ENCODE measurements at regions not wholly inside any gene's neighbourhood (a gene's known extent, or its start where the extent isn't known, plus 50 kb on each side); places are given as distances from the start of the nearest gene placed in this dataset.
A peak's percentile ranks its signal among the peaks of the same experiment; 100 is the strongest.
"Not testable (repeated sequence)": the region's sequence is repeated elsewhere in the genome, so short reads cannot be mapped to it uniquely, and the experiment has no call there.

DNA sequence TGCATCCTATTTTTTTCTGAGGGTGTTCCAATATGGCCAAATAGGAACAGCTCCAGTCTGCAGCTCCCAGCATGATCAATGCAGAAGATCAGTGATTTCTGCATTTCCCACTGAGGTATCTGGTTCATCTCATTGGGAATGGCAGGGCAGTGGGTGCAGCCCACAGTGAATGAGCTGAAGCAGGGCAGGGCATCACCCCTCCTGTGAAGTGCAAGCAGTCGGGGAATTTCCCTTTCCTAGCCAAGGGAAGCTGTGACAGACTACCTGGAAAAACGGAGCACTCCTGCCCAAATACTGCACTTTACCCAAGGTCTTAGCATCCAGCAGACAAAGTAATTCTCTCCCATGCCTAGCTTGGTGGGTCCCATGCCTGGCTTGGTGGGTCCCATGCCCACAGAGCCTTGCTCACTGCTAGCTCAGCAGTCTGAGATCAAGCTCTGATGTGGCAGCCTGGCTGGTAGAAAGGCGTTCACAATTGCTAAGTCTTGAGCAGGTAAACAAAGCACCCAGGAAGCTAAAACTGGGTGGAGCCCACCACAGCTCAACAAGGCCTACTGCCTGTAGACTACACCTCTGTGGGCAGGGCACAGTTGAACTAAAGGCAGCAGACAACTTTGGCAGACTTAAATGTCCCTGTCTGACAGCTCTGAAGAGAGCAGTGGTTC, 352.0 kb downstream of the CDY1B start:
- ATAC-seq (replicated peaks; ENCODE audit: extremely low read depth, poor library complexity, severe bottlenecking): peak; percentile 58
- not testable (repeated sequence) for H3K27me3 Mint-ChIP-seq; DNase-seq (ENCODE audit: low spot score in 2 of 2); H3K27ac Mint-ChIP-seq (ENCODE audit: low read depth); H3K36me3 Mint-ChIP-seq (ENCODE audit: insufficient read depth); H3K4me3 Mint-ChIP-seq; H3K4me1 Mint-ChIP-seq; H3K9me3 Mint-ChIP-seq

DNA sequence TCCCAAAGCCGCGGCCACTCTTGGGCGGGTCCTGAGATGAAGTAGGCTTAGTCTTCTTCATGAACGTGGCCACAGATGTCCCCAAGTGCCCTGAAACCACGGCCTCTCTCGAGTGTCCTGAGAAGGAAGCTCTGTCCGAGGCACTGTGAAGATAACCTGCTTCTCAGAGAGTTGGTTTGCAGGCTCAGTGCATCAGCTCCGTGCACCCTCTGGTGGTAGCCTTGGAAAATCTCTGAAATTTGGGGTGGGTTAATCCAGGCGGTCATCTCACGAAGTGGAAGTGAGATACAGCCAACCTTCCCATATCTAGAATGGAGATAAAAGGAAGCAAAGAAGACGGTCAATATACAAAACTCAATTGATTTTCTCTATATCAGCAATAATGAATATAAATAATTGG, 365.9 kb downstream of the CDY1B start:
- DNase-seq (ENCODE audit: low spot score in 2 of 2); H3K27me3 Mint-ChIP-seq: not testable (repeated sequence)

DNA sequence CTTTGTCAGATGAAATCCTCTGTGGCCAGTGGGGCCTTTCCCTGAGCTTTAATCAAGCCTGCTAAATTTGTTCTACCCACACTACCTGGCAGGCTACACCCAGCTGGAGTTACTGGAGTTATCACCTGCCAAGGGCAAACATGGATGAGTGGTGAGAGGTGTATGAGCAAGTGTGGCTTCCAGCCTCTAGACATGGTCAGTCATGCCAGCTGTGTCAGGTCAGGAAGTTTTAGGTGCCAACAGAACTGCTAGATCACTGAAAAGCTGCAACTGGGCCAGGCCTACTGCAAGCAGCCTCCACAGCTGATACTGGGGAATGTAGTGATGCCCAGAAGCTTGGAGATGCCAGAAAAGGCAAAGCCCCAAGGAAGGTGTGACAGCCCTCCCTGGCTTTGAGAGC, 378.0 kb downstream of the CDY1B start:
- not testable (repeated sequence) for H3K36me3 Mint-ChIP-seq (ENCODE audit: insufficient read depth); H3K4me3 Mint-ChIP-seq; H3K9me3 Mint-ChIP-seq; H3K4me1 Mint-ChIP-seq; H3K27me3 Mint-ChIP-seq; H3K27ac Mint-ChIP-seq (ENCODE audit: low read depth); DNase-seq (ENCODE audit: low spot score in 2 of 2); ATAC-seq (replicated peaks; ENCODE audit: extremely low read depth, poor library complexity, severe bottlenecking)

More for the DNA sequence above, 365.9 kb downstream of the CDY1B start:
- H3K4me1 Mint-ChIP-seq; H3K36me3 Mint-ChIP-seq (ENCODE audit: insufficient read depth); H3K27ac Mint-ChIP-seq (ENCODE audit: low read depth); H3K4me3 Mint-ChIP-seq; H3K9me3 Mint-ChIP-seq; ATAC-seq (replicated peaks; ENCODE audit: extremely low read depth, poor library complexity, severe bottlenecking): not testable (repeated sequence)

DNA sequence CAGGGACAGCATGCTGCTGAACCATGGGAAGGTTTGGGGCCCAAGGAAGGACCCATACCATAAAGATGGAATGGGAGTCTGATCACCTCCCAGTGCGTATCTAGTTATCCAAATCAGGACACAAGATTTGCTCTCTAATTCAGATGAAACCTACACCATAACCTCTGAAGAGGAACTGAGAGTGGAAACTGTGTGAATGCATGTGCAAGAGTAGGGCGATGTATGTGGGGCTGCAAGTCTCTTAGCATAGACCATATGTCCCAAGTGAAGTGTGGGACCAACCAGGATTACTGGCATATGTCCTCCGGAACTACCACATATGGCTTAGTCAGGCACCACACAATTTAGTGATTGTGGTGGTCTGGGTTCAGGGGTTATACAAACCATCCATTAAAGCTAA, 403.0 kb downstream of the DAZ2 start:
- not testable (repeated sequence) for H3K4me1 Mint-ChIP-seq; H3K9me3 Mint-ChIP-seq; H3K4me3 Mint-ChIP-seq; DNase-seq (ENCODE audit: low spot score in 2 of 2); ATAC-seq (replicated peaks; ENCODE audit: extremely low read depth, poor library complexity, severe bottlenecking); H3K27ac Mint-ChIP-seq (ENCODE audit: low read depth); H3K27me3 Mint-ChIP-seq; H3K36me3 Mint-ChIP-seq (ENCODE audit: insufficient read depth)

DNA sequence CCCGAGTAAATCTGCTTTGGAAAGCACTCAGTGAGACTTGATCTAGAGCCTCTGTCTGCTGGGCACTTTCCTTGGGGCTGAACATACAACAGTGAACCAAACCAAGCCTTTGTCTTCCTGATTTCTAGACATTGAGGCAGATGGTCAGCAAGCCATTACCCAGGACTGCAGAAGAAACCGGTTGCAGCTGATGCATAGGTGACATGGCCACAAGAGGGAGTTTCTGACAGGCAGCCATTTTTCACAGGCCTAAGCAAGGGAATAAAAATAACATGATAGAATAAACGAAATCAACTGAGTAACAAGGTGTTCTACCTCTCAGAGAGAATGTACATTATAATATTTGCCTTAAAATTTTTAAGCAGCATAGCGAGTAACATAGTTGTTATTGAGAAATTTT, 391.1 kb downstream of the DAZ2 start:
- H3K27ac Mint-ChIP-seq (ENCODE audit: low read depth); DNase-seq (ENCODE audit: low spot score in 2 of 2); H3K4me3 Mint-ChIP-seq; H3K4me1 Mint-ChIP-seq; H3K36me3 Mint-ChIP-seq (ENCODE audit: insufficient read depth); H3K9me3 Mint-ChIP-seq; H3K27me3 Mint-ChIP-seq; ATAC-seq (replicated peaks; ENCODE audit: extremely low read depth, poor library complexity, severe bottlenecking): not testable (repeated sequence)

DNA sequence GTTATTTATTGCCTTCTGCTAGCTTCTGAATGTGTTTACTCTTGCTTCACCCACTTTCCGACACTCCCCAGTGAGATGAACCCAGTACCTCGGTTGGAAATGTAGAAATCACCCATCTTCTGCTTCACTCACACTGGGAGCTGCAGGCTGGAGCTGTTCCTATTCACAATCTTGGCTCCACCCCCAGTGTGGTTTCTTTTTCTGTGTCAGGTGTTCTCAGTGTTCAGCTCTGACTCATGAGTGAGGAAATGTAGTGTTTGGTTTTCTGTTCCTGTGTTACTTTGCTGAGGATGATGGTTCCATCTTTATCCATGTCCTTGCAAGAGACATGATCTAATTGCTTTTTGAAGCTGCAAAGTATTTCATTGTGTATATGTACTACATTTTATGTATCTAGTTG, 377.2 kb downstream of the DAZ2 start:
- ATAC-seq (replicated peaks; ENCODE audit: extremely low read depth, poor library complexity, severe bottlenecking): not testable (repeated sequence)

DNA sequence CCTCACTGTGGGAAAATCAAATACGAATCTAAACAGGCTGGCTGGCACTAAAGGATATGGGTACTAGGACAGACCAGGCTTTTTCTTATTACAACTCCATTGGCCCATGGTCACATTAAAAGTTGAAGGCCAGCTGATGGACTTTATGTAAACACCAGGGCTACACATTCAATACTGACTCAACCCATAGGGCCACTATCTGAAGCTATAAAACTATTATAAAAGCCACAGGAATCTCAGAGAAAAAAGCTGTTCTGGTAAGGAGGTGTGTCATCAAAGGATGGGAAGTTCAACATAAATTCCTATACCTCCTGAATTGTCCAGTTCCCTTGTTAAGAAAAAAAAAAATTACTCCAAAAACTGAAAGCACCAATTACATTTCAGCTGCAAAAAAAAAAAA, 370.9 kb downstream of the DAZ2 start:
- H3K36me3 Mint-ChIP-seq (ENCODE audit: insufficient read depth); ATAC-seq (replicated peaks; ENCODE audit: extremely low read depth, poor library complexity, severe bottlenecking); H3K27me3 Mint-ChIP-seq; H3K4me1 Mint-ChIP-seq; H3K4me3 Mint-ChIP-seq; DNase-seq (ENCODE audit: low spot score in 2 of 2); H3K27ac Mint-ChIP-seq (ENCODE audit: low read depth); H3K9me3 Mint-ChIP-seq: not testable (repeated sequence)

More for the DNA sequence above, 377.2 kb downstream of the DAZ2 start:
- H3K27ac Mint-ChIP-seq (ENCODE audit: low read depth); H3K9me3 Mint-ChIP-seq; H3K27me3 Mint-ChIP-seq; H3K4me1 Mint-ChIP-seq; H3K4me3 Mint-ChIP-seq; H3K36me3 Mint-ChIP-seq (ENCODE audit: insufficient read depth); DNase-seq (ENCODE audit: low spot score in 2 of 2): not testable (repeated sequence)

DNA sequence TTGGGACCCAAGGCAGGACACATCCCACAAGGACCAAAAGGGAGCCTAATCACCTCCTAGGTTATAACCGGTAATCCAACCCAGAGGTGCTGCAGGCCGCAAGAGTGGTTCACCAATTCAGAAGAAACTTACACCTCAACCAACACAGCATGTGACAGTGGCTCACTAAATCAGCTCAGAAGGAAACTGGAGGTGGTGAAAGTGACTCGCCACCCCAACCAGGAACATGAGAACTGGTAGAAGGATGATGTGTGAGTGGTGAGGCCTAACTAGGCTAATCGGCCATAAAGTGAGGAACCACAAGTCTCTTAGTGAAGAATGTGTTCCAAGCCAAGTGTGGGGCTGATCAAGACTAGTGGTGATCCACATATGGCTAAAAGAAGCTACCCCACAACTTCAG, 369.1 kb downstream of the DAZ2 start:
- not testable (repeated sequence) for DNase-seq (ENCODE audit: low spot score in 2 of 2); H3K4me1 Mint-ChIP-seq; H3K27ac Mint-ChIP-seq (ENCODE audit: low read depth); H3K36me3 Mint-ChIP-seq (ENCODE audit: insufficient read depth); H3K27me3 Mint-ChIP-seq; H3K9me3 Mint-ChIP-seq; H3K4me3 Mint-ChIP-seq
- peak; percentile 40 for ATAC-seq (replicated peaks; ENCODE audit: extremely low read depth, poor library complexity, severe bottlenecking)
